ENCODE measurements at regions not wholly inside any gene's neighbourhood (a gene's known extent, or its start where the extent isn't known, plus 50 kb on each side); places are given as distances from the start of the nearest gene placed in this dataset.

DNA sequence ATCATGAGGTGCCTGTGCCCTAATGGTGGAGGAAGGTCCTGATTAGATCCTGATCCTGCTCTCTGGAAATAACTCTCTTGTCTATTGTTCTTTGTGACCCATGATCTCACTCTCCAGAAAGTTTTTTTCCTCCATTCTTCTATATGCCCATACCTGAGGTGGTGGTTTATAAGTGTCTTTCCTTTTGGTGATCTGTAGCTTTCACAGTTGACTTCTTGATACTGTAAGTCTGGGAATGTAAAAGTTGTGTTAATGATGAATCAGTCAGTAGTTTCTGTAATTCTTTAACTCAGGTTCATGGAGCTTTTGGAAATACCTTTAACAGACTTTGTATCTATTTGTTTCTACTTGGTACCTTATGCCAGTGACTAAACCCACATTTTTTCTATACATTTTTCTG is 444.0 kb upstream of the FLRT2 start:
- Histone ChIP-seq H3K4me3 (ENCODE audit: low read depth, low read length) (no peak overlapping the region), H3K36me3 (ENCODE audit: control insufficient read depth in 2 of 2, insufficient read depth in 1 of 2, low read length in 2 of 2) (no peaks in the 10 kb centered on the region), H3K9me3 (ENCODE audit: control insufficient read depth, insufficient read depth, low read depth, low read length) (no peaks in the 10 kb centered on the region), H3K4me1 (ENCODE audit: control insufficient read depth, insufficient read depth, low read length) (no peaks in the 10 kb centered on the region), H3K27ac (ENCODE audit: extremely low read depth, low read depth, low read length) (no peak overlapping the region)
- TF ChIP-seq ZNF175 (tag by site-specific recombination; IDR thresholded peaks at IDR 0.05), result no peak
- no peak for TF ChIP-seq ZNF645 (tag by site-specific recombination; IDR thresholded peaks at IDR 0.05)
- TF ChIP-seq ZNF707 (tag by site-specific recombination; IDR thresholded peaks at IDR 0.05), result no peak
- no peak for TF ChIP-seq BCL11A (tag by site-specific recombination; IDR thresholded peaks at IDR 0.05; ENCODE audit: low read depth)
- TF ChIP-seq HOXD13 (CRISPR knock-in tag; IDR thresholded peaks at IDR 0.05; ENCODE audit: borderline replicate concordance), result no peak
- TF ChIP-seq ZNF560 (tag by site-specific recombination; IDR thresholded peaks at IDR 0.05; ENCODE audit: borderline replicate concordance), result no peak
- TF ChIP-seq ZNF354C (tag by site-specific recombination; IDR thresholded peaks at IDR 0.05; ENCODE audit: borderline replicate concordance, low read depth), result no peak
- TF ChIP-seq ZNF266 (tag by site-specific recombination; IDR thresholded peaks at IDR 0.05; ENCODE audit: low read depth), result no peak
- no peak for TF ChIP-seq ZNF121 (tag by site-specific recombination; IDR thresholded peaks at IDR 0.05)
- TF ChIP-seq ZNF132 (tag by site-specific recombination; IDR thresholded peaks at IDR 0.05; ENCODE audit: borderline replicate concordance), result no peak
- TF ChIP-seq, protein P1, sequence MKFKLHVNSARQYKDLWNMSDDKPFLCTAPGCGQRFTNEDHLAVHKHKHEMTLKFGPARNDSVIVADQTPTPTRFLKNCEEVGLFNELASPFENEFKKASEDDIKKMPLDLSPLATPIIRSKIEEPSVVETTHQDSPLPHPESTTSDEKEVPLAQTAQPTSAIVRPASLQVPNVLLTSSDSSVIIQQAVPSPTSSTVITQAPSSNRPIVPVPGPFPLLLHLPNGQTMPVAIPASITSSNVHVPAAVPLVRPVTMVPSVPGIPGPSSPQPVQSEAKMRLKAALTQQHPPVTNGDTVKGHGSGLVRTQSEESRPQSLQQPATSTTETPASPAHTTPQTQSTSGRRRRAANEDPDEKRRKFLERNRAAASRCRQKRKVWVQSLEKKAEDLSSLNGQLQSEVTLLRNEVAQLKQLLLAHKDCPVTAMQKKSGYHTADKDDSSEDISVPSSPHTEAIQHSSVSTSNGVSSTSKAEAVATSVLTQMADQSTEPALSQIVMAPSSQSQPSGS (tag by site-specific recombination; IDR thresholded peaks at IDR 0.05; ENCODE audit: low read depth), result no peak
- ChIA-PET CTCF (no interaction called here), POLR2A (no interaction called here)

GRCh38 chr14:85087201-85087600 is 442.7 kb upstream of the FLRT2 start:
- H3K9me3 ChIP-seq (ENCODE audit: control insufficient read depth, insufficient read depth, low read depth, low read length), result no peaks in the 10 kb centered on the region
- H3K27ac ChIP-seq (ENCODE audit: extremely low read depth, low read depth, low read length), result no peak overlapping the region
- H3K36me3 ChIP-seq (ENCODE audit: control insufficient read depth in 2 of 2, insufficient read depth in 1 of 2, low read length in 2 of 2), result no peaks in the 10 kb centered on the region
- POLR2A ChIA-PET, result no interaction called here
- H3K4me1 ChIP-seq (ENCODE audit: control insufficient read depth, insufficient read depth, low read length), result no peaks in the 10 kb centered on the region
- CTCF ChIA-PET, result no interaction called here
- no peak overlapping the region for H3K4me3 ChIP-seq (ENCODE audit: low read depth, low read length)
- TF ChIP-seq ZNF302 (tag by site-specific recombination; IDR thresholded peaks at IDR 0.05; ENCODE audit: low read depth), result no peak
- no peak for TF ChIP-seq ZNF664 (tag by site-specific recombination; IDR thresholded peaks at IDR 0.05)
- no peak for TF ChIP-seq ZNF26 (tag by site-specific recombination; IDR thresholded peaks at IDR 0.05)
- no peak for TF ChIP-seq ZNF488 (tag by site-specific recombination; IDR thresholded peaks at IDR 0.05)
- TF ChIP-seq ZNF214 (tag by site-specific recombination; IDR thresholded peaks at IDR 0.05; ENCODE audit: borderline replicate concordance), result no peak
- TF ChIP-seq ZNF585B (tag by site-specific recombination; IDR thresholded peaks at IDR 0.05), result no peak
- TF ChIP-seq ZNF132 (tag by site-specific recombination; IDR thresholded peaks at IDR 0.05; ENCODE audit: borderline replicate concordance), result no peak
- TF ChIP-seq, protein P2, sequence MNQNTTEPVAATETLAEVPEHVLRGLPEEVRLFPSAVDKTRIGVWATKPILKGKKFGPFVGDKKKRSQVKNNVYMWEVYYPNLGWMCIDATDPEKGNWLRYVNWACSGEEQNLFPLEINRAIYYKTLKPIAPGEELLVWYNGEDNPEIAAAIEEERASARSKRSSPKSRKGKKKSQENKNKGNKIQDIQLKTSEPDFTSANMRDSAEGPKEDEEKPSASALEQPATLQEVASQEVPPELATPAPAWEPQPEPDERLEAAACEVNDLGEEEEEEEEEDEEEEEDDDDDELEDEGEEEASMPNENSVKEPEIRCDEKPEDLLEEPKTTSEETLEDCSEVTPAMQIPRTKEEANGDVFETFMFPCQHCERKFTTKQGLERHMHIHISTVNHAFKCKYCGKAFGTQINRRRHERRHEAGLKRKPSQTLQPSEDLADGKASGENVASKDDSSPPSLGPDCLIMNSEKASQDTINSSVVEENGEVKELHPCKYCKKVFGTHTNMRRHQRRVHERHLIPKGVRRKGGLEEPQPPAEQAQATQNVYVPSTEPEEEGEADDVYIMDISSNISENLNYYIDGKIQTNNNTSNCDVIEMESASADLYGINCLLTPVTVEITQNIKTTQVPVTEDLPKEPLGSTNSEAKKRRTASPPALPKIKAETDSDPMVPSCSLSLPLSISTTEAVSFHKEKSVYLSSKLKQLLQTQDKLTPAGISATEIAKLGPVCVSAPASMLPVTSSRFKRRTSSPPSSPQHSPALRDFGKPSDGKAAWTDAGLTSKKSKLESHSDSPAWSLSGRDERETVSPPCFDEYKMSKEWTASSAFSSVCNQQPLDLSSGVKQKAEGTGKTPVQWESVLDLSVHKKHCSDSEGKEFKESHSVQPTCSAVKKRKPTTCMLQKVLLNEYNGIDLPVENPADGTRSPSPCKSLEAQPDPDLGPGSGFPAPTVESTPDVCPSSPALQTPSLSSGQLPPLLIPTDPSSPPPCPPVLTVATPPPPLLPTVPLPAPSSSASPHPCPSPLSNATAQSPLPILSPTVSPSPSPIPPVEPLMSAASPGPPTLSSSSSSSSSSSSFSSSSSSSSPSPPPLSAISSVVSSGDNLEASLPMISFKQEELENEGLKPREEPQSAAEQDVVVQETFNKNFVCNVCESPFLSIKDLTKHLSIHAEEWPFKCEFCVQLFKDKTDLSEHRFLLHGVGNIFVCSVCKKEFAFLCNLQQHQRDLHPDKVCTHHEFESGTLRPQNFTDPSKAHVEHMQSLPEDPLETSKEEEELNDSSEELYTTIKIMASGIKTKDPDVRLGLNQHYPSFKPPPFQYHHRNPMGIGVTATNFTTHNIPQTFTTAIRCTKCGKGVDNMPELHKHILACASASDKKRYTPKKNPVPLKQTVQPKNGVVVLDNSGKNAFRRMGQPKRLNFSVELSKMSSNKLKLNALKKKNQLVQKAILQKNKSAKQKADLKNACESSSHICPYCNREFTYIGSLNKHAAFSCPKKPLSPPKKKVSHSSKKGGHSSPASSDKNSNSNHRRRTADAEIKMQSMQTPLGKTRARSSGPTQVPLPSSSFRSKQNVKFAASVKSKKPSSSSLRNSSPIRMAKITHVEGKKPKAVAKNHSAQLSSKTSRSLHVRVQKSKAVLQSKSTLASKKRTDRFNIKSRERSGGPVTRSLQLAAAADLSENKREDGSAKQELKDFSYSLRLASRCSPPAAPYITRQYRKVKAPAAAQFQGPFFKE (tag by site-specific recombination; IDR thresholded peaks at IDR 0.05; ENCODE audit: borderline replicate concordance), result no peak
- no peak for TF ChIP-seq ZNF76 (tag by site-specific recombination; IDR thresholded peaks at IDR 0.05; ENCODE audit: borderline replicate concordance, low read depth)
- no peak for TF ChIP-seq ZFP69B (tag by site-specific recombination; IDR thresholded peaks at IDR 0.05)
- TF ChIP-seq ZNF548 (tag by site-specific recombination; IDR thresholded peaks at IDR 0.05), result no peak
- no peak for TF ChIP-seq ZNF24 (tag by site-specific recombination; IDR thresholded peaks at IDR 0.05)
- no peak for TF ChIP-seq REPIN1 (tag by site-specific recombination; IDR thresholded peaks at IDR 0.05; ENCODE audit: low read depth)
- TF ChIP-seq ZNF10 (tag by site-specific recombination; IDR thresholded peaks at IDR 0.05), result no peak
